ENCODE measurements at regions not wholly inside any gene's neighbourhood (a gene's known extent, or its start where the extent isn't known, plus 50 kb on each side); places are given as distances from the start of the nearest gene placed in this dataset.
A peak's percentile ranks its signal among the peaks of the same experiment; 100 is the strongest.

DNA sequence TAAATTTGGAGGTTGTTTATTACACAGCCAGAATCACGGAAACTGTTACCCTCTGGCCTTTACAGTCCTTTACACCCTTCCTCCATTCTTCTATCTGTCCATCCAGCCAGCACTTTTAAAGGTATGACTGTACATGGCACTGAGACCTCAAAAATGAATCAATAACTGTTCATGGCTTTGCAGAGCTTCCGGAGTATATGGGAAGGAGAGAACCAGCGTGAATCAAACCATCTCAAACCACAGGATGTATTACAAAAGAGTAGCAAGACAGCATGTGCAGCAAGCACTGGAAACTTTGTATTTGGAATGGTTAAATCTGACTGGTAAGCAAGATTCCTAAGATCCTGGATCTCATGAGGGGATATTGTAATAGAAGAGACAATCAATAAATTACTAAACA, 228.5 kb upstream of the CASK start:
- DNase-seq, result no peak

DNA sequence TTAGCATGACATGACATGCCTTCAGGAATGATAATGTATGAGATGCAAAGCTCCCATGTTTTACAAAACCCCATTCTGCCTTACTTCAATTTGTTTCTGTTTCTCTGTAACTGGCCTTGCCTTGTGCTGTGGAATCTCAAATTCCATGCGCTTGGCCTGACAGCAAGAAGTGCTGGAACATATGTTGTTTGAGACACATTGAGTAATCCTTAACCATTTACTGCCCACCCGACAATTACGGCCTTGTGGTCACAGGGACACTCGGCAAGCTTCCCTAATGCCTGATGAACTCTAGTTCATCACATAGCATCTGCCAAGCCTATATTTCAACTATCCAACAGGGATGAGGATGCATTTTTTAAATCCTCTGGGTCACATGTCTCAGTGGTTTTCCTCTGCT, 226.4 kb upstream of the CASK start:
- DNase-seq, result peak; percentile 15

DNA sequence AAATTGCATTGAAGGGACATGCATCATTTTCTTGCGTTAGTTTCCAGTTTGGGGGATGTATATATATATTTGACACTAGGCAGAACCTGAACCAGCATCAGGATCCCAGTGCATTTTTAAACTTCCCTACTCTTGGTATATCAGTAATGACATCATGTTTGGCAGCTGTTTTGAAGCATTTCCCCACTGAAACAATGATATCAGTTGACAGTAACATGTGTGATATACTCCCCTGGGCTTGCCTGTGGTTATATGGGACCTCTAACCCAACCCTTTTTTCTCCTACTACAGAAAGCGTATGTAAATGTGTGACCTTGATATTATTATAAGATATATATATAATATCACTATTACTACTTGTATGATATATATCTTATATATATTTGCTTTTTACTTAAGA, 225.9 kb upstream of the CASK start:
- DNase-seq, result no peak

DNA sequence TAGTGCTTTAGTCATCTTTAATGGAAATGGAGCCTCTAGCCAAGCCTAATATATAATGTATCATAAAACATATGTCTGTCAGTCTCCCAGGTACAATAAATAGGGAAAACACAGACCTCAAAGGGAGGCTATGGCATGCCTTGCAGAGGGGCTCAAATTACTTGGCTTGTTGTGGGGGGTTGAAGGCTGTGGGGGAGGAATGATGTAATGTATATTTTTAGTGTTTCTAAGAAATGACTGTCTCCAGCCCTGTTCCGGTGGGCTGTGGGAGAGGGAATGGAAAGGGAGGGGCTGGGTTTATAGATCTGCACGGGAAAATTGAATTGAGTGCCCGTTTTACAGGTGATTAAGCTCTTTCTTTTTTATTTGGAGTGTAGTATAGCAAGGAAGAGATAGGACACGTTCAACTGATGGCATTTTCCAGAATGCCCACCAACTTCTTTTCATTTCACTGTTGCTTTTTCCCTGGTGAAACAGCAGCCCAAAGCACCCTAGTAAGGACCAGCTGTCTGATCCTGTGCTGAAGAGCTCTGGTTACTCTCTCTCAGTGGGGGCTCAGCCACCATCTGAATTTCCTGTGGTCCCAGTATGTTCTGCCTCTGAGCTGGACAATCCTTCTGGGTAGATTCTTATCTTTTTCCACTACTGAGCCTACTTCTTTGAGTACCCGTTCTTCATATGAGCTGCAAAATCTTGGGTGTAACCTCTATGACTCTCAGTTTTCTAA, 220.7 kb upstream of the CASK start:
- DNase-seq, result peak; percentile 9

DNA sequence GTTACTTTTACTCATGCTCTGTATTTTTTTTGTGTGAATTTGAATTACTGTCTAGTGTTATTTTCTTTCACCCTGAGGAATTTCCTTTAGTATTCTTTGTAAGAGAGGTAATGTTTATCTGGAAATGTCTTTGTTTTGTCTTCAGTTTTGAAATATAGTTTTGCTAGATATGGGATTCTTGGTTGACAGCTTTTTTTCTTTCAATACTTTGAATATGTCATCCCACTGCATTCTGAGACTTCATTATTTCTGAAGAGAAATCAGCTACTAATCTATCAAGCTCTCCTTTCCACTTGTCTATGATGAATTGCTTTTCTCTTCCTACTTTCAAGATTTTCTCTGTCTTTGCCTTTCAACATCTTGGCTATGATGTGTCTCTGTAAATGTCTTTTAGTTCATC, 217.0 kb upstream of the CASK start:
- no peak for DNase-seq

DNA sequence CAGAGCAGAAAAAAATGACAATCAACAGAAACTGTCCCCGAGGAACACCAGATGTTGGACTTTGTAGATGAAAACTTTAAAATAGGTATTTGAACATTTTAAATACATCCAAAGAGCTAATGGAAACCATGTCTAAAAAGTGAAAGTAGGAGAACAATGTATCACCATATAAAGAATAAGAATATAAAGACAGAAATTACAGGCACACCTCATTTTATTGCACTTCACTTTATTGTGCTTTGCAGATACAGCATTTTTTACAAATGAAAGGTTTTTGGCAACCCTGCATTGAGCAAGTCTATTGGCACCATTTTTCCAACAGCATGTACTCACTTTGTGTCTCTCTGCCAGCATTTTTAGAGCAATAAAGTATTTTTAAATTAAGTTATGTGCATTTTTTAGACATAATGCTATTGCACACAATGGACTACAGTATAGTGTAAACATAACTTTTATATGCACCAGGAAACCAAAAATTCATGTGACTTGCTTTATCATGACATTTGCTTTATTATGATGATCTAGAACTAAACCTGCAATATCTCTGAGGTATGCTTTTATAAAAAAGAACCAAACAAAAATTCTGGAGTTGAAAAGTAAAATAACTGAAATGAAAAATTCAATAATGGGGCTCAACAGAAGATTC, 212.4 kb upstream of the CASK start:
- DNase-seq, result no peak

DNA sequence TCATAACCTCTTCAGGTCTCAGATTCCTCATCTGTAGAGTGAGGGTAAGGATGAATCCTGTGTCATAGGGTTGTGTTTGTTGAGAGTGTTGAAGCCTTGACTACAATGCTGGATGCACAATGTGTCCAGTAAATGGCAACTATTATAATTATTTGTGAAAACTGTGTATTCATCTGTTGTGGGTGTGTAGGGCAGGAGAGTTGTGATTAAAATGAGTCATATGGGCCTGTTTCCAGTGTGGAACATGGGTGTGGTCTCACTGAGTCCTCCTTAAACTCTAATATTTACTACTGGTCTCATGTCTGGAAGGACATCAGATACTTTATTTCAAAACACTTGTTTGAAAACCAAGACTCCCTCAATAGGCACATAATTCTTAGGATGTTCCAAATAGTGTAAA, 208.5 kb upstream of the CASK start:
- DNase-seq, result no peak

DNA sequence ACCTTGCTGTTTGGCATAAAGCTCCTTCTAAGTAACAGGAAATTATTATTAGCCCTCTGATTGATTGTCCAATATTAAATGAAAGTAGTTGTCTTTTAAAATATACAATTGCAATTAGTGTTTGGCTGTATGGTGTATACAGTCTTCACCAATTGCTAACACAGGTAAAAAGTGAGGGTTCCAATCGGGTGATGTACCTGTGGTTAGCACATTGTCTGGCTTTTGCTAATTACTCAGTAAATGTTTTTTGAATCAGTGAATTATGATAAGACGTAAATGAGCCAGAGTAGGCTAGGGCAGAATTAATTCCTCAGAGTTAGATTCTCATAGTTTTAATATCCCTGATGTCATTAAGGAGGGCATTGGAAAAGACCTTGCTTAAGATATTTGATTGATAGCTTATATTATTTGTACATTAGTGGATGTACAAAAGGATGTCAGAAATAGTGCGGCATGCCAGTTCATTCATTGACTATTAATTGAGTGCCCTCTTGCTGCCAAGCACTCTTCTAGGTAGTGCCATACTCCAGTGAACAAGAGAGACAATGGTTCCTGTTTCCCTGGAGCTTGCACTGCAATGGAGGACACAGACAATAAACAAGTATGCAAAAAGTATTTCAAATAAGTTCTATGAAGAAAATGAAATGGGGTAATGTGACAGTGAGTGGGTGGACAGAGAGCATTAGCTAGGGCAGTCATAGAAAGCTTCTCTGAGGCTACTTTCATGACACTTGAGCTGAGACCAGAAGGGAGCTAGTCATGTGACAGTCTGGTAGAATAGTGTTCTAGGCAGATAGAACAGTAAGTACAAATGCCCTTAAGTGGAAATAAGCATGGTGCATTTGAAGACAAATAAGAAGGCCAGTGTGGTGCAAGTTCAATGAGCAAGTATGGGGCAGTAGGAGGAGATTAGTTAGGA, 205.9 kb upstream of the CASK start:
- DNase-seq, result no peak

DNA sequence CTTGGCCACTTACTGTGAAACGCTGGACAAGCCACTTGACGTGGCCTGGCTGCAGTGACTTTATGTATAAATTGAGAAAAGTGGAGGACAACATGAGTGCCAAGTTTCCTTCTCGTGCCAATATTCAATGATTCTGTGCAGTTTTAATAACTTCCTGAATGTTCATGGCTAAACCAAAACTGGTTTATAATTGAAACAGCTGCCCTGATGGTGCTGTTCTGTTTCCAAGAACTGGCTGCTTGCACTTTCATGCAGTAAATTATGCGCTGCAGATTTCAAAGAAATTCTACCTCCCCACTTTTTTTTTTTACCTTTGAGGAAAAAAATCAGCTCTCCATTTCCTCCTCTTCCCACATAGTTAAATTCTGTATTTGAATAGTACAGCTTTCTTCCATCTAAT, 205.2 kb upstream of the CASK start:
- DNase-seq, result no peak

DNA sequence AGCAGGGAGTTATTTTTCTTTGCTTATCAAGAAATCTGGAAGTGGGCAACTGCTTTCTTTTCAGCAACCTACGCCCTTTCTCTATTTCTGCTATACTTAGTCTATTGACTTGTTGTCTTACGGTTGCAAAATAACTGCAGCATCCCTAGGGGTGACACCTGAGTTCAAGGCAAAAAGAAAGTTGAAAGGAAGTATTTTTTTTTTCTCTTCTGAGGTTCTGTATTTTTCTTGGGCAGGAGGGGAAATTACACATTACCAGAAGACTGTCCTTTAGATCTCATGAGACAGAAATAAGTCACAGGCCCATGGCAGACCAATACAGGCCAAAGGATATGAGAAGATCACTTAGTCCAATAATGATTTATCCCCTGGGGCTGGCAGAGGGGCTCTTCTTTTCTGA, 204.7 kb upstream of the CASK start:
- DNase-seq, result no peak

DNA sequence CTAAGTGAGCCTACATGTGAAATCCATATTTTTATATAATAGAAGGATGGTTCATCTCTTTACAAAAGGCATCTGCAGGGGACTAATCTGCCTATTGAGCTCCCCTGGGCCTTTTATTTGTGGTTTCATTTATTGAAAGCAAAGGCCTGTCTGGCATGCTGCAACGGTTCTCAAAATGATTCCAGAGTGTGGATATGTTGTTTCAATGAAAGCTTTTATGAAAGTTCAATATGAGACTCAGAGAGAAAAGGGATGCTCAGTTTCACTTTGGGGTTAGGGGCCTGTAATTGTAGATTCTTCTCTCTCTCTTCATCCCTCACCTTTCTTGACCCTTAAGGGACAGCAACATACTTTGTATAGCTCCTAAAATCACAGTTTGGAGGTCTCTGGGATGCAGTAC, 204.2 kb upstream of the CASK start:
- DNase-seq, result no peak

DNA sequence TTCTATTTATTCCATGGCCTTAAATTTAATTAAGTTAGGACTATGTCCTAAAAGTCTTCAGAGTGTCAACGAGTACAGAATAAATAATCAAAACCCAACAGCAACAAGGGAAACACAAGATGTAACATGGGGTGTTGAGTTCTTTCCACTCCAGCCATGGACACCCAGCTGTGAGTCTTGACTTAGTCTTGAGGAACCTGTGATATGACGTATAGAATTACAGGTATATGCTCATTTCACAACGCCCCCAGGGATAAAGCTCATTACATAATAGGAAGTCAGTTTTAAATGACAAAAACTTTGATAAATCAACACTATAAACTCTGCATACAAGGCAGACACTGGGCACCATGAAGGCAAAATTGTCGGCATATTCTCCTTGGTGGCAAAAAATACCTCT, 200.0 kb upstream of the CASK start:
- DNase-seq, result no peak

DNA sequence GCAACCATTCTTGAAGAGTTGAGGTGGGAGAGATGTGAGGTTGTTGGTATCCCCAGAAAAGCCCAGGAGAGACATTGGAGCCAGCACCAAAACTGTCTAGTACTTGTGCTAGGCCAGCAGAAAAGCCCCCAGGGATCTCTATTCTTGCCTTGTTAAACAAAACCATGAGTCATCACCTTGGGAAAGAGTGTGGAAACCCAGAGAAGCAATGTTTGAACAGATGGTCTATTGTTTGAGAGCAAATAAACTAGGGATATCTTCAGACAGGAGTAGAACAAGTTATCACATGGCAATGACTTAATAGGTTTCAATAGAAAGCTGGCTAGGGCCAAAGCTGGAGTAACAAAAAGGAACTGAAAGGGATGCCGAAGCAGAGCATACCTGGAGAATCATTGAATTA, 195.7 kb upstream of the CASK start:
- DNase-seq, result peak; percentile 42

DNA sequence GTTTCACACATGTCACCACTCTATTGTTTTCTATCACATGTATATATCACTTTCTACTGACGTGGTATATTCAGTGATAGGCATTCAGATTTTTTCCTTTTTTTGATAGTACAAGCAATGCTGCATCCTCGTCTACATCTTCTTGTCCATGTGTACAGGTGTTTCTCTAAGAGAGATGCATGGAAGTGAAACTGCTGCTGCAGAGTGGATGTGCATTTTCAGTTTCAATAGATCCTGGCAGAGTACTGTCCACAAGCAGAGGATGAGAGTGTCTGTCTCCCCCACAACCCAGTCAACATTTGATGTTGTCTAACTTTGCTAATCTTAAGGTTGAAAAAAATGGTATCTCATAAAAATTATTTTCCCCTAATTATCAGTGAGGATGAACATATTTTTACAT, 194.0 kb upstream of the CASK start:
- no peak for DNase-seq

DNA sequence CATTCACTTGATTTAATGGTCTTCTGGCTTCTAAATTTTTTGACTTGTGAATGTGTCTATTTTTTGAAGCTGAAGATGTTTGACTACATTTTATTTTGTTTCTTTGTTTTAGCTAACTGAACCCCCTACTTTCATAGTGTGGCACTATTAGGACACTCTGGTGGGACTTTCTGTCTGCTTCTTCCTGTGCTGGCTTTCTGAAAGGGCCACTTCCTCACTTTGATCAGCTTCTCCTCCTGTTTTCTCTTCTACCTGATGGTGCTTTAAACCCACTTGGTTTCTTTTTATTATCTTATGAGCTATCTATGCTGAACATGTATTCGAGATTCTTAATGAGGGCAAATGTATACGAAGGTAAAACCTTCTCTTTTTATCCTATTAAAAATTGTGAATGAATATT, 186.1 kb upstream of the CASK start:
- DNase-seq, result no peak

DNA sequence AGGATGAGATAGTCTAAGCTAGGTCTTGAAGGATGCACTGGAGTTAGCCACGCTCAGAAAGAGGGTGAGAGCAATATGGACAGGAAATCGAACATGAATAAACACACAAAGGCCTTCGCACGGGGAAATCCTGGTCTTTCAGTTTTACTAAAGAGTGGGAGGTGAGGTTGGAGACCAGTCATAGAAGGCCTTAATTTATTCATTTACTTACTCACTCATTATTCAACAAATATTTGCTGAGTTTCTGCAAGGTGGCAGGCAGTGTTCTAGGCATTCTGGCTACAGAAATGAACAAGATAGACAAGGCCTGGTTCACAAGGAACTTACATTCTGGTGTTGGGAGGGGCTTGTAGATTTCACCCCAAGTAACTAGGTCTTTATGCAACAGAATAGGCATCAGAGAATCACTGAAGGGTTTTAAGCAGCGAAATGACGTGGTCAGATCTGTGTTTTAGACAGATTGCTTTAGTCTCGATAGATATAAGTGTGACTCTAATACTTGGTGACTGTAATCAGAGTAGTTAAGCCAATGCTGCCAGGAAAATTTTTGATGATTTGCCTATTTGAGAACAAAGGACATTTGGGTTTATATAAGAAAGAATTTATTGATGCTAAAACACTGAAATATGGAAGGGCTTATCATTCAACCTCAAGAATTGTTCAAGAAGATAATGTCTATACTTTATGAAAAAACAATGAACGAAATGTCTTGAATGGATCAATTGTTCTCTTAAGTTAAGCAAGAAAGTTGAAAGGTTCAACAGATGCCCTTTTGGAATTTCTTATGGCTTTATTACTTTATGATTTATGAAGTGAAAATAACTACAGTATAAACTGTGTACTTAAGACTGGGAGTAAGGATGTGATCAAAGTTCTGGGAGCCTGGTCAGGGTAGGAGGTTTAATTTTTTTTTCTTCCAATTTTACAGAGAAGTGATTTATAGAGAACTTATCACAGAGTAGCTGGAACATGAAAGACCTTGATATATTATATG, 184.4 kb upstream of the CASK start:
- DNase-seq, result no peak

DNA sequence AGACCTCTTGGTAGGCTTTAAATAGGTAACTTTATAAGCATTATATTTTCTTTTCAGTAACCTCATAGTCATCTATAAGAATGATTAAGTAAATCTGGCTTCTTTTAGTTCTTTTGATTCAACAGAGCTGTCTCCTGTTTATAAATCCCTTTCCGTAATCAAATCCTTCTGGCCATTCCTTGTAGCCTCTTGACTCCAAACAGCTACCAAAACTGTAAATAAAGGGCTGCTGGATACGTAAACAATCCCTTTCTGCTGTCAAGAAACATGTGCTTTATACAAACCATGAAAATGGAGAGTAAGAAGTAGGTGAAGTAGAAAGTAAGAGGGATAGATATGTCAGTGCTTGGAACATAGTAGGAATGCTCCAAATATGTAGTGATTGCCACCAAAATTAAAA, 183.2 kb upstream of the CASK start:
- no peak for DNase-seq

DNA sequence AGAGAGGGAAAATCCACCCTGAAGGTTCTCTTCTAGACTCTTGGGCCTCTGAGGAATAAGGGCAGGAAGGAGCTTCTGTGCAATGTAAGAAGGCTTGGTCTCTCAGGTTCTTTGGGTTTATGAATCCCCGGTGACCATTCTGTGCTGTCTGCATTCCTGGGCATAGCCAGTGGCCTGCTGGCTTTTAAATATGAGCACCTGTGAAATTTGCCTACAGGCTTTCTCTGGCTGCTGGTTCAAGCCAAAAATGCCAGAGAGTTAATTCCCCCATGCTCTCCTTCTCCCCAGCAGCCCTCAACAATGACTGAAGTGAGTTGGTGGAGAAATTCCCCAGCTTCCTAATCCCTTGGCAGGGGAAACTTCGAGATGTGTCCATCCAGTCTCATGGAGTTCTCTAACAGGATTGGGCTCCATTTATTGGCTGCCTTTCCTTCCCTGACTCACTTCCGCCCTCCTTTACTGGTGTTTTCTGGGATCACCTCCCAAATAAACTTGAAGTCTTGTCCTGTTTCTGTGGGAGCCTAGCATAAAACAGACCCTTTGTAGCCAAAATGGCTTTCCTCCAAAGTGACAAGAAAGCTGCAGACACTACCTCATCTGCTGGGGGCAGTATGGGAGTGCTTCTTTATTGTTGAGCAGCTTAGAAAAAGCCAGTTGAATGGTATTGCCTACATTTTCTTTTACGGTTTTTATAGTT, 179.4 kb upstream of the CASK start:
- DNase-seq, result no peak

DNA sequence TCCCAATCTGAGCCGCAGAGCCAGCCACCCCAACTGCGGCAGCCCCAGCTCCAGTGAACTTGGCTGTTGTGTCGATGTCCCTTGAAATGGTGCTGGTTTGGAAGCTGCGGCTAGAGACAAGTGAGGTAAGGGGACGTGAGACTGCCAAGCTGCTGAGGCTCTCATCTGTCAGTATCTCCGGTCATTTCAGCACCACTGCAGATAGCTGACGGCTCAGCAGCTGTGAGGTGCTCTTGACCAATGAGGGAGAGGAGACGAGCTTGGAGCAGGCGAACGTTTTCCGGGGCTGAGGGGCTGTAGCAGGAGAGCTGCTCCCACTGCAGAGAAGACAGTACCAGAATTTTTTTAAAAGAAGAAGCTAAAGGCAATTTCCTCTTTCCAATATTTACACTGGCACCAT, 175.5 kb upstream of the CASK start:
- peak; percentile 0 for DNase-seq

DNA sequence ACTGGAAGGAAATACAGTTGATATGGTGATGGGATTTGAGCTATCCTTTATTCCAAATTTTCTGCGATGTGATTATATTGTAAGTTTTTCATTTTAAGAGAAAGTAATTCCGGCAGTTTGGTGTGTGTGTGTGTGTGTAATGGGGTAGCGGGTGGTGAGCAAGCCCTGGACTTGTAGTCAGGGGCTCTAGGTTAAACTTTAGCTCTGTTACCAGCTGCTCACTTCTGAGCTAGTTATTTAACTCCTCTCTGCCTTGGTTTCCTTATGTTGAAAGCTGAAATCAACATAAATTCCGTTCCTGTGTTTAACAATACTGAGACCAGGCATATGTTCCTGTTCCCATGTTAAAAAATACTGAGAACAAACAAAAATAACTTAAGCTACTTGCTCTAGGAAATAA, 174.1 kb upstream of the CASK start:
- DNase-seq, result no peak

DNA sequence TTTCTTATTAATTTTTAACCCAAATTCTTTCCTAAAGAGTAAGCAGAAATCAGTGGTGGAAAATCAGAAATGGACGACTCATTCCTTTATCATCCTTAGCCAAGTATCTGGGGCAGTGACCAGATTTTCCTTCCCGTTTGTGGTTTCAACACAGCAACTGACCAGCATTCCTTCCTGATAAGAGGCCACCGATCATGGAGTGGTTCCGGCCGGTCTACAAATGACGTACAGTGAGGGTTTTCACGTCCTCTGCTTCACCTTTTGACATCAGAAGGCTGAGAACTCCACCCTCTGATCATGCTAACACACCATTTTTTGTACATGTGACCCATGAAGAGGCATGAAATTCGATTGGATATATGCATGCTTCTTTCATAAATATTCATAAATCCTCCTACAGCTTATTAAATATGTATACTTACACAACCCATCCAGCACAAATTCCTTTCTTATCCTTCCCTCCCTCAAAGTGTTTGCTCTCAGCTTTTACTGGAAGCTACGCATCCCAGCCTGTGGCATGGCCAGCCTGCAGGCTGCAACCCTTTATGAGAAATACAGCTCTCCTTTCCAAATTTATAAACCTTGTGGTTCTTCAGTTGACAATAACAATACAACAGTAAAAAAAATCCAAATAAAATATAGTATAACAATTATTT, 173.0 kb upstream of the CASK start:
- DNase-seq, result peak; percentile 86

DNA sequence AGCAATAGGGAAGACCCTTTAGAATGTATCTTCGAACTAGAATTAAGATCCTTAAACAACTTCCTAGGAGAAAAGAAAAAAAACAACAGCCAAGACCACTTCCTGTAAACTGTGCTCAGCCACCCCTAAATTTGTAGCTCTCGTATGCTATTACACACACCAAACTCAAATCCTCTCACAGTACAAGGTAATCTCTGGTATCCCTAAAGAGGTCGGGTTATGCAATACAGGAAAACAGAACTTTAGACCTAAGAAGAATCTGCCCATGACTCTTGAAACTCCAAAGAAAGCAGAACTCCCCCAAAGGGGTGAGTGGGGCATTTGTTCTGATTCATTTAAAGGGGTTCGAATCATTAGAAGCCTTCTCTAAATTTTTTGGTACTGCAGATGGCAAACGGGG, 170.9 kb upstream of the CASK start:
- DNase-seq, result no peak

All from fibroblast of skin of right biceps (primary cell).